ENCODE measurements at regions not wholly inside any gene's neighbourhood (a gene's known extent, or its start where the extent isn't known, plus 50 kb on each side); places are given as distances from the start of the nearest gene placed in this dataset.
A peak's percentile ranks its signal among the peaks of the same experiment; 100 is the strongest.
"Not testable (repeated sequence)": the region's sequence is repeated elsewhere in the genome, so short reads cannot be mapped to it uniquely, and the experiment has no call there.

- Mint-ChIP-seq H3K9me3 (ENCODE audit: unreplicated experiment) (no peaks in the 10 kb centered on the region), H3K27me3 (ENCODE audit: unreplicated experiment) (no peaks in the 10 kb centered on the region), H3K4me3 (ENCODE audit: unreplicated experiment) (no peak overlapping the region), H3K36me3 (ENCODE audit: unreplicated experiment) (no peaks in the 10 kb centered on the region), H3K27ac (ENCODE audit: unreplicated experiment) (no peak overlapping the region), H3K4me1 (ENCODE audit: unreplicated experiment) (peaks cover 54% of the 10 kb centered on the region)
- TF ChIP-seq CTCF (IDR thresholded peaks at IDR 0.05) = no peak
- DNase-seq (ENCODE audit: extremely low spot score, unreplicated experiment) = no peak
These were observed 196.3 kb downstream of the JCAD start for GRCh38 chr10:29862923-29863614.

- no peaks in the 10 kb centered on the region for H3K27me3 Mint-ChIP-seq (ENCODE audit: unreplicated experiment)
- H3K27ac Mint-ChIP-seq (ENCODE audit: unreplicated experiment) = peak overlapping the region; percentile 23
- no peak for TF ChIP-seq CTCF (IDR thresholded peaks at IDR 0.05)
- no peaks in the 10 kb centered on the region for H3K9me3 Mint-ChIP-seq (ENCODE audit: unreplicated experiment)
- no peak overlapping the region for H3K4me3 Mint-ChIP-seq (ENCODE audit: unreplicated experiment)
- DNase-seq (ENCODE audit: extremely low spot score, unreplicated experiment) = no peak
- no peaks in the 10 kb centered on the region for H3K36me3 Mint-ChIP-seq (ENCODE audit: unreplicated experiment)
- peaks cover 61% of the 10 kb centered on the region for H3K4me1 Mint-ChIP-seq (ENCODE audit: unreplicated experiment)
These were observed 197.4 kb downstream of the JCAD start for GRCh38 chr10:29861811-29862505.

GRCh38 chr10:29861231-29861630, 198.2 kb downstream of the JCAD start:
- not testable (repeated sequence) for H3K36me3 Mint-ChIP-seq (ENCODE audit: unreplicated experiment); H3K9me3 Mint-ChIP-seq (ENCODE audit: unreplicated experiment); H3K4me3 Mint-ChIP-seq (ENCODE audit: unreplicated experiment); H3K27me3 Mint-ChIP-seq (ENCODE audit: unreplicated experiment); DNase-seq (ENCODE audit: extremely low spot score, unreplicated experiment)
- peaks cover 58% of the 10 kb centered on the region for H3K4me1 Mint-ChIP-seq (ENCODE audit: unreplicated experiment)
- peak overlapping the region; percentile 59 for H3K27ac Mint-ChIP-seq (ENCODE audit: unreplicated experiment)

- H3K4me1 Mint-ChIP-seq (ENCODE audit: unreplicated experiment) = peaks cover 57% of the 10 kb centered on the region
- no peak overlapping the region for H3K27ac Mint-ChIP-seq (ENCODE audit: unreplicated experiment)
- no peaks in the 10 kb centered on the region for H3K27me3 Mint-ChIP-seq (ENCODE audit: unreplicated experiment)
These were observed 199.2 kb downstream of the JCAD start for GRCh38 chr10:29860166-29860565.

GRCh38 chr10:29859521-29860130, 199.8 kb downstream of the JCAD start:
- Mint-ChIP-seq H3K4me3 (ENCODE audit: unreplicated experiment) (no peak overlapping the region), H3K4me1 (ENCODE audit: unreplicated experiment) (peaks cover 59% of the 10 kb centered on the region), H3K9me3 (ENCODE audit: unreplicated experiment) (no peaks in the 10 kb centered on the region), H3K27me3 (ENCODE audit: unreplicated experiment) (no peaks in the 10 kb centered on the region), H3K36me3 (ENCODE audit: unreplicated experiment) (no peaks in the 10 kb centered on the region), H3K27ac (ENCODE audit: unreplicated experiment) (no peak overlapping the region)
- TF ChIP-seq CTCF (IDR thresholded peaks at IDR 0.05) = no peak
- no peak for DNase-seq (ENCODE audit: extremely low spot score, unreplicated experiment)

More at GRCh38 chr10:29860166-29860565, 199.2 kb downstream of the JCAD start:
- H3K36me3 Mint-ChIP-seq (ENCODE audit: unreplicated experiment) = no peaks in the 10 kb centered on the region
- H3K9me3 Mint-ChIP-seq (ENCODE audit: unreplicated experiment) = no peaks in the 10 kb centered on the region
- no peak for TF ChIP-seq CTCF (IDR thresholded peaks at IDR 0.05)
- DNase-seq (ENCODE audit: extremely low spot score, unreplicated experiment) = no peak
- no peak overlapping the region for H3K4me3 Mint-ChIP-seq (ENCODE audit: unreplicated experiment)
